Nephron (organoid): ENCODE measurements at regions not wholly inside any gene's neighbourhood (a gene's known extent, or its start where the extent isn't known, plus 50 kb on each side); places are given as distances from the start of the nearest gene placed in this dataset.
"Not testable (repeated sequence)": the region's sequence is repeated elsewhere in the genome, so short reads cannot be mapped to it uniquely, and the experiment has no call there.

Experiments
- H3K27ac Mint-ChIP-seq, 3 experiments: 2 replicates each; pipeline ENCODE4 v1.8.0; 2020; ENCODE audit warnings: mixed read lengths in 3 of 3, mild to moderate bottlenecking in 2 of 3, moderate library complexity in 1 of 3
- H3K27me3 Mint-ChIP-seq: 2 replicates; pipeline ENCODE4 v1.8.0; 2021; ENCODE audit warnings: low read depth, mild to moderate bottlenecking, moderate library complexity, mixed read lengths
- H3K36me3 Mint-ChIP-seq: 2 replicates; pipeline ENCODE4 v1.8.0; 2020; ENCODE audit warnings: low read depth, mixed read lengths
- H3K4me1 Mint-ChIP-seq: 2 replicates; pipeline ENCODE4 v1.8.0; 2020; ENCODE audit warnings: mixed read lengths
- H3K4me3 Mint-ChIP-seq, 3 experiments: 2 replicates each; pipeline ENCODE4 v1.8.0; 2020; ENCODE audit warnings: mild to moderate bottlenecking in 3 of 3, mixed read lengths in 3 of 3, moderate library complexity in 2 of 3
- H3K9me3 Mint-ChIP-seq: 2 replicates; pipeline ENCODE4 v1.8.0; 2020; ENCODE audit warnings: mixed read lengths
- TF ChIP-seq, protein P1 (sequence below), 3 experiments: fragments of 200-600 bp; sonication (generic); IDR thresholded peaks; one replicate each; pipeline ENCODE4 v1.5.0; 2021; ENCODE audit warnings: antibody characterized with exemption in 3 of 3; ENCODE audit not compliant: unreplicated experiment in 3 of 3

GRCh38 chr6:166802401-166802800, 153.9 kb downstream of the RNASET2 start:
- Mint-ChIP-seq H3K27ac (no peak overlapping the region), H3K27me3 (no peaks in the 10 kb centered on the region), H3K36me3 (peaks cover 8% of the 10 kb centered on the region), H3K4me3 (no peak overlapping the region), H3K4me1 (no peaks in the 10 kb centered on the region), H3K9me3 (peaks cover 13% of the 10 kb centered on the region)
- TF ChIP-seq, protein P1, sequence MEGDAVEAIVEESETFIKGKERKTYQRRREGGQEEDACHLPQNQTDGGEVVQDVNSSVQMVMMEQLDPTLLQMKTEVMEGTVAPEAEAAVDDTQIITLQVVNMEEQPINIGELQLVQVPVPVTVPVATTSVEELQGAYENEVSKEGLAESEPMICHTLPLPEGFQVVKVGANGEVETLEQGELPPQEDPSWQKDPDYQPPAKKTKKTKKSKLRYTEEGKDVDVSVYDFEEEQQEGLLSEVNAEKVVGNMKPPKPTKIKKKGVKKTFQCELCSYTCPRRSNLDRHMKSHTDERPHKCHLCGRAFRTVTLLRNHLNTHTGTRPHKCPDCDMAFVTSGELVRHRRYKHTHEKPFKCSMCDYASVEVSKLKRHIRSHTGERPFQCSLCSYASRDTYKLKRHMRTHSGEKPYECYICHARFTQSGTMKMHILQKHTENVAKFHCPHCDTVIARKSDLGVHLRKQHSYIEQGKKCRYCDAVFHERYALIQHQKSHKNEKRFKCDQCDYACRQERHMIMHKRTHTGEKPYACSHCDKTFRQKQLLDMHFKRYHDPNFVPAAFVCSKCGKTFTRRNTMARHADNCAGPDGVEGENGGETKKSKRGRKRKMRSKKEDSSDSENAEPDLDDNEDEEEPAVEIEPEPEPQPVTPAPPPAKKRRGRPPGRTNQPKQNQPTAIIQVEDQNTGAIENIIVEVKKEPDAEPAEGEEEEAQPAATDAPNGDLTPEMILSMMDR (IDR thresholded peaks at IDR 0.05; ENCODE audit: unreplicated experiment in 3 of 3): no peak

DNA sequence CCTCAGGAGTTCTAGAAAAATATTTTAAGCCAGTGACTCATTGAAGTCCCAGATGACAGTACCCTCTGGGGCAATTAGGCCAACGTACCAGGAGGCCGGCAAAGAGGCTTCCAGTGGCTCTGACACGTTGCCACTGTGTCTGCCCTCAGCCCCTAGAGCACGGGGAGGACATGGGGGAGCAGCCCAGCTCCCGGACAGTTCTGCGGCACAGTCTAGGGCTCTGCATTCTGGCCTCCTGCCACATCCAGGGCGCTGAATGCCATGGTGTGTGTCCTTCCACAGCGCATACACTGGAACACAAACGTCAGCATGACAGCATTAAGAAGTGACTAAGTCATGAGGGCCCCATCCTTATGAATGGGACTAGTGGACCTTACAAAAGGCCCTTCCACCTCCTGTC, 156.2 kb downstream of the RNASET2 start:
- peaks cover 4% of the 10 kb centered on the region for H3K9me3 Mint-ChIP-seq
- TF ChIP-seq, protein P1 (IDR thresholded peaks at IDR 0.05; ENCODE audit: unreplicated experiment in 3 of 3): no peak
- H3K36me3 Mint-ChIP-seq: no peaks in the 10 kb centered on the region
- H3K4me3 Mint-ChIP-seq: no peak overlapping the region
- H3K27me3 Mint-ChIP-seq: no peaks in the 10 kb centered on the region
- no peak overlapping the region for H3K27ac Mint-ChIP-seq
- no peaks in the 10 kb centered on the region for H3K4me1 Mint-ChIP-seq

DNA sequence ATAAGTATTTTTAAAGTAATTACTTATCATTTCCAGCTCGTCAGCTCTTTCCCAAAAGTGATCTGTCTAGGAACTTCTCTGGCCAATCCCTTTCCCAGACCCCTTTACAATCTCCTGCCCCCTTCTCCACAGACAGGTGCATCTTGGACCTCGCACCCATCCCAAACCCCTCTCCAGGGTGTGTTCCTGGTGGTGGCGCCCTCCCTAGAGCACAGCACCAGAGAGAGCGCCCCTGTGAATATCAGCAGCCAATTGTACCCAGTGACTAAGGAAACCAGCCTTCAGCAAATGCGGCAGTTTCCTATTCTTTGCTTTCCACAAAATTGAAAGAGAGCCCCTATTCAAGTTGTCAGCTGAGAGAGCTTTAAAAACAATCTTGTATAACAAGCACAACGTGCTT, 157.7 kb downstream of the RNASET2 start:
- Mint-ChIP-seq H3K4me1 (no peaks in the 10 kb centered on the region), H3K36me3 (no peaks in the 10 kb centered on the region), H3K27ac (no peak overlapping the region), H3K4me3 (no peak overlapping the region), H3K27me3 (no peaks in the 10 kb centered on the region), H3K9me3 (peaks cover 4% of the 10 kb centered on the region)
- TF ChIP-seq, protein P1 (IDR thresholded peaks at IDR 0.05; ENCODE audit: unreplicated experiment in 3 of 3): no peak

DNA sequence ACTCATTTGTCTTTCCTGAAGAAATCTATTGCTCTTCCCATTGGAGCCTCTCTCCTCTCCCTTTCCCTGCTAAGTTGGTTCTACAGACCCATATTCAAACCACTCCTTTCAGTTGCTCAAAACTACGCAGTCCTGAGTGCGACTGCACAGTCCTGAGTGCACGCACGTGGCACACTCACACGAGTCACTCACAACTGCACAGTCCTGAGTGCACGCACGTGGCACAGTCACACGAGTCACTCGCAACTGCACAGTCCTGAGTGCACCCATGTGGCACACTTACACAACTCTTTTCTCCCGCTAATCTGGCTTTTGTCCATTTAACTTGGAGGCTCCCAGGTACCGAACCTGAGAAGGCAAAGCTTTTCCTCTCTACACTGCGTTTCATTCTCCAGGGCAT, 159.7 kb downstream of the RNASET2 start:
- H3K4me1 Mint-ChIP-seq: no peaks in the 10 kb centered on the region
- H3K27ac Mint-ChIP-seq: no peak overlapping the region
- no peak overlapping the region for H3K4me3 Mint-ChIP-seq
- no peaks in the 10 kb centered on the region for H3K27me3 Mint-ChIP-seq
- H3K9me3 Mint-ChIP-seq: peaks cover 8% of the 10 kb centered on the region
- TF ChIP-seq, protein P1 (IDR thresholded peaks at IDR 0.05; ENCODE audit: unreplicated experiment in 3 of 3): no peak
- H3K36me3 Mint-ChIP-seq: no peaks in the 10 kb centered on the region

DNA sequence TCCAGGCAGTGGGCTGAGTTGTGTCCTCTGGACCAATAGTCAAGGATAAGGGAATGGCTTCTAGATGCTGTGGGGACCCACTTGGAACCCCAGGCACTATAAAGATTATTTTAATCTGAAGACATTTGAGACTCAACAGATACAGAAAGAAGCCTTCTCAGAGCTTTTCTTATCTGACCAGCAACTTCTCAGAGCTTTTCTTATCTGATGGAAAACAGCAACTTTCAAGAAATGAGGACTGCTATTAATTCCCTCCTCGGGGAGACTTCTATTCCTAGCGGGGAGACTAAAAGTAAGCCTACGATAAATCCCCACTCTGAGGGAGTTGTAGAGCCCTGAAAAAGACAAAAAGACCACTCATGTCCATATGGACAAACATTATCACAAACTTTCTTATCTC, 160.5 kb downstream of the RNASET2 start:
- Mint-ChIP-seq H3K9me3 (peaks cover 11% of the 10 kb centered on the region), H3K27me3 (no peaks in the 10 kb centered on the region), H3K36me3 (no peaks in the 10 kb centered on the region), H3K4me1 (no peaks in the 10 kb centered on the region), H3K4me3 (no peak overlapping the region), H3K27ac (no peak overlapping the region)
- TF ChIP-seq, protein P1 (IDR thresholded peaks at IDR 0.05; ENCODE audit: unreplicated experiment in 3 of 3): no peak

- H3K27me3 Mint-ChIP-seq, H3K27ac Mint-ChIP-seq, H3K9me3 Mint-ChIP-seq, H3K4me3 Mint-ChIP-seq, H3K4me1 Mint-ChIP-seq, H3K36me3 Mint-ChIP-seq: not testable (repeated sequence)
Measured at GRCh38 chr6:166790808-166791207, 163.8 kb upstream of the RPS6KA2 start.

- H3K36me3 Mint-ChIP-seq, H3K4me3 Mint-ChIP-seq, H3K27ac Mint-ChIP-seq, H3K4me1 Mint-ChIP-seq, H3K9me3 Mint-ChIP-seq, H3K27me3 Mint-ChIP-seq: not testable (repeated sequence)
Measured at GRCh38 chr6:166788846-166789529, 161.9 kb upstream of the RPS6KA2 start.
